GM13977 (cell line): ENCODE measurements at regions not wholly inside any gene's neighbourhood (a gene's known extent, or its start where the extent isn't known, plus 50 kb on each side); places are given as distances from the start of the nearest gene placed in this dataset.

ENCODE experiments used
- DNase-seq: peaks from one replicate; pipeline ENCODE4 v3.0.0; 2012; ENCODE audit warnings: low spot score
- CTCF ChIP-seq: IDR thresholded peaks from 2 replicates; pipeline ENCODE4 v1.5.1; 2012; ENCODE audit warnings: mild to moderate bottlenecking, control low read depth; ENCODE audit not compliant: insufficient read depth; ENCODE audit errors: extremely low read depth, missing control alignments
- in situ Hi-C: fragments of 300-500 bp; cut with MboI; formaldehyde crosslinking; loops from one replicate; pipeline ENCODE4 v1.12.0; 2022; ENCODE audit warnings: low sequenced_read_pairs, low pct_unique_long_range_greater_than_20kb, mixed read lengths, inconsistent platforms; ENCODE audit not compliant: unreplicated experiment

GRCh38 chr2:56522605-56523089 is 338.9 kb downstream of the CCDC85A start:
- TF ChIP-seq CTCF, result no peak
- no peak for DNase-seq
- in situ Hi-C loops, result no loop called here

GRCh38 chr2:56523816-56524215 is 340.0 kb downstream of the CCDC85A start:
- no peak for DNase-seq
- TF ChIP-seq CTCF, result no peak

GRCh38 chr2:56531668-56532420 is 348.1 kb downstream of the CCDC85A start:
- no peak for DNase-seq
- no peak for TF ChIP-seq CTCF

More at GRCh38 chr2:56523816-56524215, 340.0 kb downstream of the CCDC85A start:
- in situ Hi-C loops, result no loop called here

GRCh38 chr2:56534321-56534720 is 350.5 kb downstream of the CCDC85A start:
- DNase-seq, result no peak
- in situ Hi-C loops, result no loop called here
- no peak for TF ChIP-seq CTCF

More at GRCh38 chr2:56531668-56532420, 348.1 kb downstream of the CCDC85A start:
- in situ Hi-C loops, result no loop called here

GRCh38 chr2:56537756-56538155 is 354.0 kb downstream of the CCDC85A start:
- in situ Hi-C loops, result no loop called here
- TF ChIP-seq CTCF, result no peak
- no peak for DNase-seq

GRCh38 chr2:56539618-56540017 is 355.8 kb downstream of the CCDC85A start:
- no peak for TF ChIP-seq CTCF
- DNase-seq, result no peak
- in situ Hi-C loops, result no loop called here
